Breast epithelium (tissue), 4 donors: ENCODE measurements at regions not wholly inside any gene's neighbourhood (a gene's known extent, or its start where the extent isn't known, plus 50 kb on each side); places are given as distances from the start of the nearest gene placed in this dataset.

Source experiments
- DNase-seq, 2 donors: peaks; one replicate each; pipeline ENCODE4 v3.0.0-alpha.2; 2019; ENCODE audit warnings: low spot score in 2 of 2
- H3K27ac ChIP-seq, 2 donors: fragments of 200-600 bp; sonication (generic) in 1 of 2; one replicate each; pipeline ENCODE4 v1.5.1; 2016 to 2019; ENCODE audit warnings: mild to moderate bottlenecking in 1 of 2
- H3K27me3 ChIP-seq, 2 donors: fragments of 200-600 bp; sonication (generic) in 1 of 2; one replicate each; pipeline versions ENCODE4 v1.5.1 to v1.6.0; 2017 to 2019; ENCODE audit warnings: control low read depth in 1 of 2, mild to moderate bottlenecking in 1 of 2
- H3K36me3 ChIP-seq: fragments of 200-600 bp; one replicate; pipeline ENCODE4 v1.5.1; 2019
- H3K4me1 ChIP-seq, 2 donors: fragments of 200-600 bp; sonication (generic); one replicate each; pipeline ENCODE4 v1.5.1; 2016 to 2019; ENCODE audit warnings: control low read depth in 1 of 2
- H3K4me3 ChIP-seq, 3 donors: fragments of 200-600 bp; sonication (generic); 1 replicate in 2 of 3; 2 replicates in 1 of 3; pipeline ENCODE4 v1.5.1; 2016 to 2019; ENCODE audit warnings: mild to moderate bottlenecking in 3 of 3, moderate library complexity in 2 of 3
- H3K9me3 ChIP-seq, 2 donors: fragments of 200-600 bp; sonication (generic) in 1 of 2; one replicate each; pipeline ENCODE4 v1.5.1; 2016 to 2019; ENCODE audit warnings: control low read depth in 1 of 2
- POLR2A ChIP-seq: fragments of 450-650 bp; IDR thresholded peaks from one replicate; pipeline ENCODE4 v1.6.1; 2016; ENCODE audit warnings: antibody characterized with exemption, mild to moderate bottlenecking, moderate library complexity
- POLR2AphosphoS5 ChIP-seq, 3 donors: sonication (generic); formaldehyde crosslinking; IDR thresholded peaks; one replicate each; pipeline ENCODE4 v1.6.1; 2017; ENCODE audit warnings: antibody characterized with exemption in 3 of 3
- intact Hi-C: fragments of 100-400 bp; cut with DNase I; formaldehyde crosslinking; loops from one replicate; pipeline ENCODE4 v1.15.1; 2023; ENCODE audit warnings: low total_unique reads
- TF ChIP-seq, protein P1 (sequence below), 3 donors: fragments of 450-650 bp; IDR thresholded peaks; one replicate each; pipeline ENCODE4 v1.5.1; 2016 to 2017; ENCODE audit warnings: antibody characterized with exemption in 3 of 3, mild to moderate bottlenecking in 3 of 3, moderate library complexity in 3 of 3

DNA sequence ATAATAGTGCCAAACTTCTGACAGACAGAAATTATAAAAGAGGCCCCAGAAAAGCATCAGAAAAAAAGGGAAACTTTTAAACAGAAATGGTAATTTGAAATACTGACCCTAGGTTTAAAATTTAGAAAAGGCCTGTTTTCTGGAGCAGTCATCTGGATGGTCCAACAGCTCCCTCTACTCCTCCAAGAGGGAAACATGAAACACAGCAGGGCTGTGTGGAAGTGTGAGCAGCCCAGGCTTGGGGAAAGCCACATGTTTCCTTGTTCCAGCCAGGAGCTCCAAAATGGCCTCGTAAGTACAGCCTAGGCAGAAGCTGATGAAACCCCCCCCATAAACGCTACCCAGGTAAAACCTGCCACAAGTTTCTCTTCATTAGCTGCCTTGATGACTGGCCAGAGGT is 499.3 kb upstream of the ADAMTS16 start:
- H3K27me3 ChIP-seq: no peaks in the 10 kb centered on the region
- no peak for DNase-seq
- TF ChIP-seq POLR2AphosphoS5 (IDR thresholded peaks at IDR 0.05) (no peak), POLR2A (no peak)
- TF ChIP-seq, protein P1, sequence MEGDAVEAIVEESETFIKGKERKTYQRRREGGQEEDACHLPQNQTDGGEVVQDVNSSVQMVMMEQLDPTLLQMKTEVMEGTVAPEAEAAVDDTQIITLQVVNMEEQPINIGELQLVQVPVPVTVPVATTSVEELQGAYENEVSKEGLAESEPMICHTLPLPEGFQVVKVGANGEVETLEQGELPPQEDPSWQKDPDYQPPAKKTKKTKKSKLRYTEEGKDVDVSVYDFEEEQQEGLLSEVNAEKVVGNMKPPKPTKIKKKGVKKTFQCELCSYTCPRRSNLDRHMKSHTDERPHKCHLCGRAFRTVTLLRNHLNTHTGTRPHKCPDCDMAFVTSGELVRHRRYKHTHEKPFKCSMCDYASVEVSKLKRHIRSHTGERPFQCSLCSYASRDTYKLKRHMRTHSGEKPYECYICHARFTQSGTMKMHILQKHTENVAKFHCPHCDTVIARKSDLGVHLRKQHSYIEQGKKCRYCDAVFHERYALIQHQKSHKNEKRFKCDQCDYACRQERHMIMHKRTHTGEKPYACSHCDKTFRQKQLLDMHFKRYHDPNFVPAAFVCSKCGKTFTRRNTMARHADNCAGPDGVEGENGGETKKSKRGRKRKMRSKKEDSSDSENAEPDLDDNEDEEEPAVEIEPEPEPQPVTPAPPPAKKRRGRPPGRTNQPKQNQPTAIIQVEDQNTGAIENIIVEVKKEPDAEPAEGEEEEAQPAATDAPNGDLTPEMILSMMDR (IDR thresholded peaks at IDR 0.05): no peak
- H3K36me3 ChIP-seq: no peaks in the 10 kb centered on the region
- intact Hi-C loops: no loop called here
- no peaks in the 10 kb centered on the region for H3K4me1 ChIP-seq
- H3K4me3 ChIP-seq: no peak overlapping the region
- H3K9me3 ChIP-seq: no peaks in the 10 kb centered on the region
- no peak overlapping the region for H3K27ac ChIP-seq

DNA sequence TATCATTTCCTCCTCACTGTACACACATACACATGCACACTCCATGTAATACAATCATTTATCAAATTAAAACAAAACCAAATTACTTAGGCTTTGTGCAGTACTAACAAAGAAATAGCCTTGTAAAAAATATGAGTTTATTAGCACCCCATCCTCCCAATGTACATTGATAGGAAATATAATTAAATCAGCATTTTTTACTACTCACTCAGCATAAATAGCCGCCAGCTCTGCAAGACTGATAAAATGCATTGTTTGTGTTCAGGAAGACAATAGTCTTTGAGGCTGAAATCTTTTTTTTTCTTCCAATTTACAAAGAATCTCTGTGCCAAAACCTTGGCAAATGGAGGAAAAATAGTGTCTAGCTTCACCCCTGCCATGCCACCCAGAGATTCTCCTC is 497.6 kb upstream of the ADAMTS16 start:
- Histone ChIP-seq H3K4me1 (no peaks in the 10 kb centered on the region), H3K9me3 (no peaks in the 10 kb centered on the region), H3K36me3 (no peaks in the 10 kb centered on the region), H3K4me3 (no peak overlapping the region), H3K27me3 (no peaks in the 10 kb centered on the region), H3K27ac (no peak overlapping the region)
- intact Hi-C loops: no loop called here
- no peak for TF ChIP-seq POLR2AphosphoS5 (IDR thresholded peaks at IDR 0.05)
- no peak for TF ChIP-seq POLR2A
- TF ChIP-seq, protein P1 (IDR thresholded peaks at IDR 0.05): no peak
- DNase-seq: no peak

DNA sequence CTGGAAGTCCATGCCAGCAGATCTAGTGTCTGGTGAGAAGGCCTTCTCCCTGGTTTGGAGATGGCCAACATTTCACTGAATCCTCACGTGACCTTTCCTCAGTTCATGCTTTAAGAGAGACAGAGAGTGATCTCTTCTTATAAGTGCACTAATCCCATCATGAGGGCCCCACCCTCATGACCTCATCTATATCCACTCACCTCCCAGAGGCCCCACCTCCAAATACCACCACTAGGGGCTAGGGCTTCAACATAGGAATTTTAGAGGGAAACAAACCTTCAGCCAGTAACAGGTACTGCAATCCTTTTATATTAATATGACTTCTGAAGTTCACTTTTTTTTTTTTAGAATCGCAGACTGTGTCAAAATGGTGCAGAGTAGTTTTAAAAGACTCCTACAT is 496.9 kb upstream of the ADAMTS16 start:
- Histone ChIP-seq H3K4me1 (no peaks in the 10 kb centered on the region), H3K27ac (no peak overlapping the region), H3K36me3 (no peaks in the 10 kb centered on the region), H3K9me3 (no peaks in the 10 kb centered on the region), H3K4me3 (no peak overlapping the region), H3K27me3 (no peaks in the 10 kb centered on the region)
- intact Hi-C loops: no loop called here
- TF ChIP-seq POLR2A: no peak
- TF ChIP-seq POLR2AphosphoS5 (IDR thresholded peaks at IDR 0.05): no peak
- TF ChIP-seq, protein P1 (IDR thresholded peaks at IDR 0.05): no peak
- no peak for DNase-seq

DNA sequence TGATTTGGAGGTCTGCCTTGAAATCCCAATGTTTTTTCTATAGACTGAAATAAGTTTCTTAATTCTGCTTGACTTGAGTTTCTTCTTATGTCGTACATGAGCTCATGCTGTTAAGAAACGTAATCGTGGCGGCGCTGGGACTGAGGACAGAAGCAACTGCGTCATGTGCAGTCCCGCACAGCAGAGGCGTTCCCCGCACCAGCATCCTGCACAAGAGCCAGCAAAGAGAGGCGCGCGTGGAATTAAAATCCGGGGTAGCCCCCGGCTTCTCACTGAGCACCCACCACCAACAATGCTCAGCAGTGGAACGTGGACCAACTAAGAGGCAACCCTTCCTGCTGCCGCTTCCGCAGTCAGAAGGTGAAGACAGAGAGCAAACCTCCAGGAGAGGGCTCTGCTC is 496.2 kb upstream of the ADAMTS16 start:
- Histone ChIP-seq H3K27ac (no peak overlapping the region), H3K36me3 (no peaks in the 10 kb centered on the region), H3K4me1 (no peaks in the 10 kb centered on the region), H3K27me3 (no peaks in the 10 kb centered on the region), H3K4me3 (no peak overlapping the region), H3K9me3 (no peaks in the 10 kb centered on the region)
- no peak for DNase-seq
- TF ChIP-seq POLR2AphosphoS5 (IDR thresholded peaks at IDR 0.05) (no peak), POLR2A (no peak)
- TF ChIP-seq, protein P1 (IDR thresholded peaks at IDR 0.05): no peak
- intact Hi-C loops: no loop called here

DNA sequence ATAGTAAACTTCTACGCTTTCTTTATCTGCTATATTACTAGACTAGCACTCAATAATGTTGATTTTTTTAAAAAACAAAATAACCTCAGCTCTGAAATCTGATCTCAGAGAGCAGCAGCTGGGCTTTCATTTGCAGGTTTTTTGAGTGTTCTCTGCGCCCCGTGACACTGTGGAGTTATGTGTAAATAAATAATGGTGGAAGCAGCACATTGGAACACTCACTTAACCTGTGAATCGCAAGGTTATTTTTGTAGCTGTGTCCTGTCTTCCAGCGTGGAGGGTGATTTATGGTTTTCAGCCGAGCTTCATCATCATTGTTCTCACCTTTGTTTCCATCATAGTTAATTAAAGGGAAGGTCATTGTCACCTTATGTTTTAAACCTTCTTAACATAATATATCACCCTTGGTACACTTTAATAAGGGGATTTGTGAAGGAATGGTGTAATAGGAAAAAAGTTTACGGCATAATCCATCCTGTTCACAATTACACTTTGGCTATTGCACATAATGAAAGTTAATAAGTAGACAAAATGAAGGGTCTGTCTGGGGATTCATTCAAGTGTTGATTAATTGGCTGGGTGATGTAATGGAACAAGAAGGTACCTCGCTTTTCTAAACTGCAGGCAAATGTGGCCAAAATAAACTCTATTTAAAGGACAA is 493.3 kb upstream of the ADAMTS16 start:
- no peak for TF ChIP-seq POLR2AphosphoS5 (IDR thresholded peaks at IDR 0.05)
- TF ChIP-seq, protein P1 (IDR thresholded peaks at IDR 0.05): no peak
- TF ChIP-seq POLR2A: no peak
- intact Hi-C loops: no loop called here
- no peaks in the 10 kb centered on the region for H3K9me3 ChIP-seq
- no peak overlapping the region for H3K4me3 ChIP-seq
- H3K27ac ChIP-seq: no peak overlapping the region
- H3K27me3 ChIP-seq: no peaks in the 10 kb centered on the region
- DNase-seq: no peak
- no peaks in the 10 kb centered on the region for H3K4me1 ChIP-seq
- no peaks in the 10 kb centered on the region for H3K36me3 ChIP-seq
